ENCODE measurements at regions not wholly inside any gene's neighbourhood (a gene's known extent, or its start where the extent isn't known, plus 50 kb on each side); places are given as distances from the start of the nearest gene placed in this dataset.

DNA sequence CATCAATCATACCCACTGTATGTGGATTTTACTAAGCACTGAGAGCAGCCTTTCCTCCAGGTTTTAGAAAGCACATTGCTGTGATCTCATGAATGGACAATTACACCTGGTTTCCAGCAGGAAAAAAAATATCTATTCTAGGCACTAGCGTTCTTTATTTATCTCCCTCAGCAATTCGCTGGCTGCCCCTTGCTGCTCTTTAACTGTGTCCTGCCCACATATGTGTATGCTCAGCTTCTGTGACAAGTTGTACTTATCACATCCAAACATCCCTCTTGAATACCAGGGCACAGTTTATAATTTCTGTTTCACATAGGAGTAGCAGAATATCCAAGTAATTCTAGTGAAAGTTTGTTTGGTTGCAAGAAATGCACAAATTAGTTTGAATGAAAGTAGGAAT, 146.8 kb downstream of the USP46 start:
- TF ChIP-seq, protein P1, sequence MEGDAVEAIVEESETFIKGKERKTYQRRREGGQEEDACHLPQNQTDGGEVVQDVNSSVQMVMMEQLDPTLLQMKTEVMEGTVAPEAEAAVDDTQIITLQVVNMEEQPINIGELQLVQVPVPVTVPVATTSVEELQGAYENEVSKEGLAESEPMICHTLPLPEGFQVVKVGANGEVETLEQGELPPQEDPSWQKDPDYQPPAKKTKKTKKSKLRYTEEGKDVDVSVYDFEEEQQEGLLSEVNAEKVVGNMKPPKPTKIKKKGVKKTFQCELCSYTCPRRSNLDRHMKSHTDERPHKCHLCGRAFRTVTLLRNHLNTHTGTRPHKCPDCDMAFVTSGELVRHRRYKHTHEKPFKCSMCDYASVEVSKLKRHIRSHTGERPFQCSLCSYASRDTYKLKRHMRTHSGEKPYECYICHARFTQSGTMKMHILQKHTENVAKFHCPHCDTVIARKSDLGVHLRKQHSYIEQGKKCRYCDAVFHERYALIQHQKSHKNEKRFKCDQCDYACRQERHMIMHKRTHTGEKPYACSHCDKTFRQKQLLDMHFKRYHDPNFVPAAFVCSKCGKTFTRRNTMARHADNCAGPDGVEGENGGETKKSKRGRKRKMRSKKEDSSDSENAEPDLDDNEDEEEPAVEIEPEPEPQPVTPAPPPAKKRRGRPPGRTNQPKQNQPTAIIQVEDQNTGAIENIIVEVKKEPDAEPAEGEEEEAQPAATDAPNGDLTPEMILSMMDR (IDR thresholded peaks at IDR 0.05), result no peak
- no peak for TF ChIP-seq POLR2A (IDR thresholded peaks at IDR 0.05)
